Endothelial cell of umbilical vein (primary cell): ENCODE measurements at regions not wholly inside any gene's neighbourhood (a gene's known extent, or its start where the extent isn't known, plus 50 kb on each side); places are given as distances from the start of the nearest gene placed in this dataset.

Experiments used
- BruUV-seq: library from RNA; stranded (reverse); fragments of 400-500 nt; replicated peaks from 2 replicates; lab custom pipeline; 2021; lab: Mats Ljungman, UMichigan
- CTCF ChIA-PET: fragments of 300-600, 350-600 bp; sonication (Branson Sonifier 250); formaldehyde crosslinking; loops from one replicate; lab custom pipeline; 2021; ENCODE audit warnings: antibody characterized with exemption, inconsistent platforms; lab: Charles Lee
- POLR2A ChIA-PET: fragments of 300-600, 350-600 bp; sonication (Branson Sonifier 250); formaldehyde crosslinking; loops from one replicate; lab custom pipeline; 2021; ENCODE audit warnings: antibody characterized with exemption, inconsistent platforms; lab: Charles Lee
- DNase-seq: peaks from one replicate; pipeline ENCODE4 v3.0.0-alpha.2; 2011; ENCODE audit warnings: low read depth, low spot score
- FAIRE-seq: peaks from 2 replicates; lab custom pipeline; 2011; peaks lifted over from hg19 to GRCh38; lab: Jason Lieb, UNC
- H2AFZ ChIP-seq: 2 replicates; pipeline ENCODE4 v1.6.0; 2012; ENCODE audit warnings: low read depth, low read length, control low read depth, inconsistent platforms
- H3K27ac ChIP-seq: 2 replicates; pipeline ENCODE4 v1.5.1; 2011; ENCODE audit warnings: low read depth, mild to moderate bottlenecking, control low read depth, low read length, moderate library complexity; ENCODE audit not compliant: insufficient read depth
- H3K27me3 ChIP-seq, 2 experiments: 2 replicates each; pipeline versions ENCODE4 v1.6.0 to v1.6.1; 2011; ENCODE audit warnings: low read length in 2 of 2, mixed read lengths in 1 of 2; ENCODE audit not compliant: control insufficient read depth in 2 of 2, insufficient read depth in 2 of 2
- H3K36me3 ChIP-seq, 2 experiments: 2 replicates in 1 of 2; 3 replicates in 1 of 2; pipeline ENCODE4 v1.5.1; 2011; ENCODE audit warnings: low read length in 2 of 2, mild to moderate bottlenecking in 1 of 2, moderate library complexity in 1 of 2; ENCODE audit not compliant: control insufficient read depth in 2 of 2, insufficient read depth in 2 of 2; ENCODE audit errors: extremely low read depth in 1 of 2
- H3K4me1 ChIP-seq: 3 replicates; pipeline ENCODE4 v1.5.1; 2011; ENCODE audit warnings: mild to moderate bottlenecking, low read length; ENCODE audit not compliant: control insufficient read depth, insufficient read depth; ENCODE audit errors: extremely low read depth
- H3K4me2 ChIP-seq: 2 replicates; pipeline ENCODE4 v1.6.1; 2011; ENCODE audit warnings: low read length, control low read depth, mixed read lengths; ENCODE audit not compliant: insufficient read depth
- H3K4me3 ChIP-seq, 3 experiments: fragments of 200-600 bp in 1 of 3; sonication (generic), shearing (Covaris generic) in 1 of 3; replicated peaks in 1 of 3; 2 replicates each; pipeline ENCODE4 v1.5.1; 2011 to 2016; ENCODE audit warnings: control low read depth in 3 of 3, low read length in 3 of 3, mild to moderate bottlenecking in 2 of 3, inconsistent platforms in 1 of 3, low read depth in 1 of 3, moderate library complexity in 1 of 3; ENCODE audit not compliant: insufficient read depth in 1 of 3
- H3K79me2 ChIP-seq: 2 replicates; pipeline ENCODE4 v1.6.0; 2012; ENCODE audit warnings: low read length, inconsistent platforms; ENCODE audit not compliant: control insufficient read depth, insufficient read depth
- H3K9ac ChIP-seq: replicated peaks from 2 replicates; pipeline ENCODE3; 2011; ENCODE audit warnings: low read length, control low read depth; ENCODE audit not compliant: insufficient read depth; ENCODE audit errors: extremely low read depth
- H3K9me1 ChIP-seq: replicated peaks from 3 replicates; pipeline ENCODE4 v1.6.0; 2011; ENCODE audit warnings: mild to moderate bottlenecking, low read length; ENCODE audit not compliant: control insufficient read depth, insufficient read depth; ENCODE audit errors: extremely low read depth
- H3K9me3 ChIP-seq: replicated peaks from 2 replicates; pipeline ENCODE4 v1.5.1; 2012; ENCODE audit warnings: low read length, inconsistent platforms; ENCODE audit not compliant: control insufficient read depth, insufficient read depth
- H4K20me1 ChIP-seq: replicated peaks from 2 replicates; pipeline ENCODE3; 2011; ENCODE audit warnings: mild to moderate bottlenecking, low read length; ENCODE audit not compliant: control insufficient read depth, insufficient read depth; ENCODE audit errors: extremely low read depth
- EZH2 ChIP-seq: IDR thresholded peaks from 2 replicates; pipeline ENCODE4 v1.6.1; 2012; ENCODE audit warnings: borderline replicate concordance, low read depth, mild to moderate bottlenecking, moderate library complexity, low read length, inconsistent platforms; ENCODE audit not compliant: severe bottlenecking
- FOS ChIP-seq: IDR thresholded peaks from 2 replicates; pipeline ENCODE4 v1.6.1; 2011; ENCODE audit warnings: mild to moderate bottlenecking, low read length, moderate library complexity, borderline replicate concordance; ENCODE audit not compliant: insufficient read depth
- GATA2 ChIP-seq: IDR thresholded peaks from 2 replicates; pipeline ENCODE4 v1.7.0; 2011; ENCODE audit warnings: low read depth, mild to moderate bottlenecking, moderate library complexity, mixed read lengths, low read length; ENCODE audit not compliant: insufficient read length, insufficient read depth
- JUN ChIP-seq: IDR thresholded peaks from 2 replicates; pipeline ENCODE4 v1.6.1; 2011; ENCODE audit warnings: borderline replicate concordance, low read depth; ENCODE audit not compliant: insufficient read length, insufficient read depth
- MYC ChIP-seq: IDR thresholded peaks from one replicate; pipeline ENCODE4 v1.6.1; 2011; ENCODE audit warnings: mild to moderate bottlenecking, low read depth, low read length
- POLR2A ChIP-seq: IDR thresholded peaks from 2 replicates; pipeline ENCODE4 v1.6.1; 2012; ENCODE audit warnings: low read depth, mild to moderate bottlenecking, control low read depth, low read length
- POLR2AphosphoS5 ChIP-seq: IDR thresholded peaks from 2 replicates; pipeline ENCODE4 v1.6.1; 2012; ENCODE audit warnings: low read depth, mild to moderate bottlenecking, control low read depth, low read length, moderate library complexity; ENCODE audit not compliant: insufficient read depth
- dilution Hi-C: fragments of 300-500 bp; cut with MboI; formaldehyde crosslinking; loops from one replicate; pipeline ENCODE4 v1.15.0; 2019; ENCODE audit warnings: low sequenced_read_pairs; ENCODE audit not compliant: extremely low pct_ligation_motif_present
- intact Hi-C: fragments of 100-400 bp; cut with micrococcal nuclease; formaldehyde crosslinking; loops from one replicate; pipeline ENCODE4 v1.10.0; 2022
- TF ChIP-seq, protein P1 (sequence below): IDR thresholded peaks from 2 replicates; pipeline ENCODE4 v1.6.1; 2011; ENCODE audit not compliant: insufficient read depth, insufficient read length
- TF ChIP-seq, protein P2 (sequence below), 2 donors: IDR thresholded peaks; 1 replicate in 1 of 2; 2 replicates in 1 of 2; pipeline ENCODE4 v1.5.1; 2011; ENCODE audit warnings: low read length in 2 of 2, mild to moderate bottlenecking in 2 of 2, moderate library complexity in 2 of 2, control low read depth in 1 of 2, inconsistent platforms in 1 of 2, low read depth in 1 of 2; ENCODE audit not compliant: insufficient read depth in 1 of 2; ENCODE audit errors: extremely low read depth in 1 of 2

DNA sequence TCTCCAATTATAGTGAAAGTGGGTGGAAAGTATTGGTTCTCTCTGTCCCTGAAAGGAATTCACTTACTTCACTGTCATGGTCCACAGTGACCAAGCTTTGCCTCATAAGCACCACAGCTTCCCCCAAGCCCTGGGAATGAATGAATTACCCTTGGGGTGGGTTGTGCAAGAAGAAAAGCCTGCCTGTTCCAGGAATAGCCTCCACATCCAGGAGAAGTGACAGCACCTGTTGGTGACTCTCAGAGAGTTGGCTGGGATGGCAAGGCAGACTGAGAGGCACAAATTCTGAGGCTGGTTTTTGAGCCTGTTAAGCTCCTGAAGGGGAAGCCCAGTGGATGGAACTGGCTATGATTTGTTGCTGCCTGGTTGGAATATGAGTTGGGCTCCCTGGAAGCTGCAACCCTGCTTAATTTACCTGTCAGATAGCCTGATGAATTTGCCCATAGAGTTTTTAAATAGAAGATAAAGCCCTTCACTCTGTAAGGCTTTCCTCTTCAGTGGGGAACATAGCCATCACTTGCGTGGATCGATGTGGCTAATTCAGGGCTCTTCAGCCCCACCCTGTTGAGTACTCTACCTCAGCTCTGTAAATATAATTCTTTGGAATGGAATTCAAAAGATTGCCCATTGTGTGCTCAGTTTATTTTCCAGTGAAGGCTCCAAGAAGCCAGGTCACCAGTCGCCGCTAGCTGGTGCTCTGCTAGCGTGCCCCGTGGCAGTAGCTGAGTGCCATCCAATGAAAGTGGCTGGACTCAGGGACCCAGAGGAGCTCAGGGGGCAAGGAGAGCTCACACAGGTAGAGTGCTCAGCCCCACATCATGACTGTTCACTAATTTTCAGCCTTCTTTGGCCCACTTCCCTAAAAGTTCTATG, 479.3 kb downstream of the IRS1 start:
- Histone ChIP-seq H3K9me3 (no peaks in the 10 kb centered on the region), H3K27ac (no peak overlapping the region), H3K4me2 (no peak overlapping the region), H4K20me1 (no peaks in the 10 kb centered on the region), H3K4me3 (no peak overlapping the region), H3K27me3 (no peaks in the 10 kb centered on the region), H3K9ac (no peak overlapping the region), H3K79me2 (no peaks in the 10 kb centered on the region), H3K36me3 (no peaks in the 10 kb centered on the region), H3K4me1 (no peaks in the 10 kb centered on the region), H2AFZ (no peak overlapping the region), H3K9me1 (no peaks in the 10 kb centered on the region)
- no TSS peak for BruUV-seq
- TF ChIP-seq, protein P1, sequence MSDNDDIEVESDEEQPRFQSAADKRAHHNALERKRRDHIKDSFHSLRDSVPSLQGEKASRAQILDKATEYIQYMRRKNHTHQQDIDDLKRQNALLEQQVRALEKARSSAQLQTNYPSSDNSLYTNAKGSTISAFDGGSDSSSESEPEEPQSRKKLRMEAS, result no peak
- TF ChIP-seq FOS (no peak), POLR2AphosphoS5 (no peak), POLR2A (no peak), MYC (no peak), JUN (no peak), EZH2 (no peak), GATA2 (no peak)
- TF ChIP-seq, protein P2, sequence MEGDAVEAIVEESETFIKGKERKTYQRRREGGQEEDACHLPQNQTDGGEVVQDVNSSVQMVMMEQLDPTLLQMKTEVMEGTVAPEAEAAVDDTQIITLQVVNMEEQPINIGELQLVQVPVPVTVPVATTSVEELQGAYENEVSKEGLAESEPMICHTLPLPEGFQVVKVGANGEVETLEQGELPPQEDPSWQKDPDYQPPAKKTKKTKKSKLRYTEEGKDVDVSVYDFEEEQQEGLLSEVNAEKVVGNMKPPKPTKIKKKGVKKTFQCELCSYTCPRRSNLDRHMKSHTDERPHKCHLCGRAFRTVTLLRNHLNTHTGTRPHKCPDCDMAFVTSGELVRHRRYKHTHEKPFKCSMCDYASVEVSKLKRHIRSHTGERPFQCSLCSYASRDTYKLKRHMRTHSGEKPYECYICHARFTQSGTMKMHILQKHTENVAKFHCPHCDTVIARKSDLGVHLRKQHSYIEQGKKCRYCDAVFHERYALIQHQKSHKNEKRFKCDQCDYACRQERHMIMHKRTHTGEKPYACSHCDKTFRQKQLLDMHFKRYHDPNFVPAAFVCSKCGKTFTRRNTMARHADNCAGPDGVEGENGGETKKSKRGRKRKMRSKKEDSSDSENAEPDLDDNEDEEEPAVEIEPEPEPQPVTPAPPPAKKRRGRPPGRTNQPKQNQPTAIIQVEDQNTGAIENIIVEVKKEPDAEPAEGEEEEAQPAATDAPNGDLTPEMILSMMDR (IDR thresholded peaks at IDR 0.05; ENCODE audit: extremely low read depth in 1 of 2, insufficient read depth in 1 of 2, low read depth in 1 of 2, low read length in 2 of 2), result no peak
- CTCF ChIA-PET, result no interaction called here
- no peak for FAIRE-seq
- DNase-seq, result no peak
- intact Hi-C loops (no loop called here), dilution Hi-C loops (no loop called here)
- POLR2A ChIA-PET, result no interaction called here
